DMS79 (cell line): ENCODE measurements at regions not wholly inside any gene's neighbourhood (a gene's known extent, or its start where the extent isn't known, plus 50 kb on each side); places are given as distances from the start of the nearest gene placed in this dataset.
"Not testable (repeated sequence)": the region's sequence is repeated elsewhere in the genome, so short reads cannot be mapped to it uniquely, and the experiment has no call there.

Experiments used
- DNase-seq: peaks from one replicate; lab custom pipeline; 2025; lab: John Stamatoyannopoulos, UW

DNA sequence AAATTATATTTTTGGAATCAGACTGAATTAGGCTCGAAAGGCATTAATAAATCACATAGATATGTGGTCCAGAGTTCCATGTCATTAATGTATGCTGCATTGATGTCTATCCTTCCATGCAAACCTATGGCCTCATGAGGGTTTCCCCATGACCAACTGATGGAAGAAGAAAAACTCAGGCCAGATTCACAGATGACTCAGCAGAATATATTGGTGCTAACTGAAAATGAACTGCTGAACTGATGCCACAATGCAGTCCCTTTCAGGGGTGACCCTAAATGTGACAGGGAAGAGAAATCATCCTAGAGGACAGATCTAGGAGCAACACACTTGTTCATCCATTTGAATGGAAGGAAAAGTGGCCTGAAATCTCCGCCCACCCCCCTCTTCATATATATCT, 110.5 kb upstream of the KCND3 start:
- no peak for DNase-seq

DNA sequence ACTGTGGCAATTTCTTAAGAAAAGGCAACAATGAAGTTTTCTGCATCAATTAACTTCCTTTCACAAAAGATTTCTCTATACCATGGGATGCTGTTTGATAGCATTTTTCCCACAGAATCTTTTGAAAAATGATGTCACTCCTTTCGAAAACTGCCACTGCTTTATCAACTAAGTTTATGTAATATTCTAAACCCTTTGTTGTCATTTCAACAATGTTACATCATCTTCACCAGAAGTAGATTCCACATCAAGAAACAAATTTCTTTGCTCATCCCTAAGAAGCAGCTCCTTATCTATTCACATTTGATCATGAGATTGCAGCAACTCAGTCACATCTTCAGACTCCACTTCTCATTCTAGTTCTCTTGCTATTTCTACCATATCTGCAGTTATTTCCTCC, 116.1 kb upstream of the KCND3 start:
- no peak for DNase-seq

- DNase-seq = peak; percentile 47
Observed at GRCh38 chr1:112110031-112110430, 120.6 kb upstream of the KCND3 start.

DNA sequence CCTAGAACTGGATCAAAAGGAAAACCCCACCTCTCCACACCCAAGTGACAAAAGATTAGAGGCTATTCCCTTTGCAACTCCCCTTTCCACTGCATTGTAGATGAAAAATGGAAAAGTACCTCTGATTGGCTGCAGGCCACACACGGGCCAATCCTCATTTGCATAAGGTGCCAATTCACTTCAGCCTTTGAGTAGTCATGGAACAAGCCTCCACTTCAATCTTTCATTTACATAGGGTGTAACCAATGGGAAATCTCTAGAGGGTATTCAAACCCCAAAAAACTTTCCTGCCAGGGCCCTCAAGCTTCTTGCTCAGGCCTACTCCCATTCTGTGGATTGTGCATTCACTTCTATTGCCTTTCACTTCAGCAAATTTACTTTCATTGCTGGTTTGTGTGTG, 122.3 kb upstream of the KCND3 start:
- no peak for DNase-seq

- DNase-seq = no peak
Observed at GRCh38 chr1:112114540-112114939, 125.1 kb upstream of the KCND3 start.

DNA sequence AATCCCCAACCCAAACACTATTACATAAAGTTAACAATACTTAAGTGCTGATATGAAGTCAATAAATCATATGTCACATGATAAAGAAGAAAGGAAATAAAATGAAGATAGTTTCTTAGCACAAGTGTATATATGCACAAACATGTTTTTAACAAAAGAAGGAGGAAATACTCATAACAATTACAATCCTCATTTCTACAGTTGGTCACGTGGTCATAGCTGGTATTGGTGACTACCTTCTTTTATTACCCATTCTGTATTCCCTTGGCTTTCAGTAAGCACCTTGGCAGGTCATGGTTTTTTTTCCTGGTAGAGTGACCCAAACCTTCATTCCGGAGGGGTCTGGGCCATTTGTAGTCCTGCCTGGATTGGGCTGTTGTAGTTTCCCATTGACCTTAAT, 137.1 kb upstream of the KCND3 start:
- no peak for DNase-seq

GRCh38 chr1:112127606-112128005, 138.1 kb upstream of the KCND3 start:
- not testable (repeated sequence) for DNase-seq

- no peak for DNase-seq
Observed at GRCh38 chr1:112133487-112133886, 144.0 kb upstream of the KCND3 start.

GRCh38 chr1:112140743-112141142, 151.3 kb upstream of the KCND3 start:
- no peak for DNase-seq

- no peak for DNase-seq
Observed at GRCh38 chr1:112141301-112141700, 151.8 kb upstream of the KCND3 start.

- no peak for DNase-seq
Observed at GRCh38 chr1:112141923-112142322, 152.5 kb upstream of the KCND3 start.

DNA sequence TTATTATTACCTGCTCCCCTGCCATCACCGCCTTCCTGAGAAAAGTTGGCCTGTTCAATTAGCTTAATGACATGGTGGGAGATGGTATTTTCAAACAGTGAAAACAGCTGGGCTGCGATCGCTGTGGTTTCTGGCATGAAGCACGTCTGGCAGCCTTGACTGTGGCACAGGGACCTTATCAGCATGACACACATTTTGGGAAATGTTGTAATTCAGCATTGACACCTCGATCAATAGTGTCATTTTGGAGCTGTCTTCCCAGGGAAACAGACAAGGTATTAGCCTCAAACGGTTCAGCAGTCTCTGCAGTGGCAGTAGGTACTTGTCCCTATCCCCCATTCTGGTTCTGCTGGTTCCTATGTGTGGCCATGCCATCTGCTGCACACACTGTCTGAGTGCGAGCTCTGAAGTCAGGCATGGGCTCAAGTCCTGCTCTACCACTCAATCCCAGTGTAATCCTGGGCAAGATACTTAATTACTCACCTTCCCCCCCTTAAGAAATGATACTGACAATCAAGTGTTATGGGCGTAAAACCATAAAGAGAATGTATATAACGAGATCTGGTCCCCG, 154.5 kb upstream of the KCND3 start:
- no peak for DNase-seq

GRCh38 chr1:112144733-112145426, 155.4 kb upstream of the KCND3 start:
- no peak for DNase-seq

DNA sequence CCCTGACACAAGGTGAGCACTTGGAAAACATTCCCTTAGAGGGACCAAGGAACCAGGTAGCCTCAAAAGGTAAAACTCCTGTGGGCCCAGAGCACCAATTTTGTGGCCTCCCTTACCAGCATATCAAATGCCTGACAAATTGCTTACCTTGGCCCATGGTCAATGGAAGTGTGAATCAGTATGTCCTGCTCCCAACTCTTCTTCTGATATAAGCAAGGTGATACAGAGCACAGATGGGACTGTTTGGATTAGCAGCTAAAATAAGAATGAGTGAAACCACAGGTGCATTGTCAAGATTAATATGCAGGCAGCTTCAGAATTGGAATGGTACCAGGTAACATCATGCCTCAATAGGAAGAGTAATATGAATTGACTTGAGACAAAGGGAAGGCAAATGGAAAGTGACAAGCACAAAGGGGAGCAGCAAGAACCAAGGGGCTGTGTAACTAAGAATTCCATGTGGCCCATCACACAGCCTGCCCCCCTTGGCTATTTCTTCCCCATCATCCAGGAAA, 156.8 kb upstream of the KCND3 start:
- no peak for DNase-seq

DNA sequence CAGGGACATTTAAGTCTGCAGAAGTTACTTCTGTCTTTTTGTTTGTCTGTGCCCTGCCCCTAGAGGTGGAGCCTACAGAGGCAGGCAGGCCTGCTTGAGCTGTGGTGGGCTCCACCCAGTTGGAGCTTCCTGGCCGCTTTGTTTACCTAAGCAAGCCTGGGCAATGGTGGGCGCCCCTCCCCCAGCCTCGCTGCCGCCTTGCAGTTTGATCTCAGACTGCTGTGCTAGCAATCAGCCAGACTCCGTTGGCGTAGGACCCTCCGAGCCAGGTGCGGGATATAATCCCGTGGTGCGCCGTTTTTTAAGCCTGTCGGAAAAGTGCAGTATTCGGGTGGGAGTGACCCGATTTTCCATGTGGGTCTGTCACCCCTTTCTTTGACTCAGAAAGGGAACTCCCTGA, 170.7 kb upstream of the KCND3 start:
- not testable (repeated sequence) for DNase-seq

- DNase-seq = no peak
Observed at GRCh38 chr1:112165375-112165774, 175.9 kb upstream of the KCND3 start.

DNA sequence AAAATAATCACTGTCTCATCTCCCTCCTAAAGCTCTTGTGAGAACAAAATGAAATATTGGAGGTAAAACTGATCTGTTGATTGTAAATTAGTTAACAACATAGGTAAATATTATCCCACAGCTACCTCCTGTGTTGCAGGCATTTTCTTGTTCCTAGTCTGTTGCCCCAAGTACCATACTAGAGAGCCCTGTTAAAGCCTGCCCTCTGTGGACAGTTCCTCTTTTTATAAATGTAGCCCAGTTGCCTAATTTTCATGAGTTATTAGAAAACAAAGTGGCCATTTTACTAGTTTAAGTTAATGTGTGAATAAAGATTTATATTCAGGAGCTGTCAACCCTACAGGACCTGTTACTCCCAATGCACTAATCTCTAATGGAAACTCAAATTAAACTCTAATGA, 180.0 kb upstream of the KCND3 start:
- DNase-seq = no peak

DNA sequence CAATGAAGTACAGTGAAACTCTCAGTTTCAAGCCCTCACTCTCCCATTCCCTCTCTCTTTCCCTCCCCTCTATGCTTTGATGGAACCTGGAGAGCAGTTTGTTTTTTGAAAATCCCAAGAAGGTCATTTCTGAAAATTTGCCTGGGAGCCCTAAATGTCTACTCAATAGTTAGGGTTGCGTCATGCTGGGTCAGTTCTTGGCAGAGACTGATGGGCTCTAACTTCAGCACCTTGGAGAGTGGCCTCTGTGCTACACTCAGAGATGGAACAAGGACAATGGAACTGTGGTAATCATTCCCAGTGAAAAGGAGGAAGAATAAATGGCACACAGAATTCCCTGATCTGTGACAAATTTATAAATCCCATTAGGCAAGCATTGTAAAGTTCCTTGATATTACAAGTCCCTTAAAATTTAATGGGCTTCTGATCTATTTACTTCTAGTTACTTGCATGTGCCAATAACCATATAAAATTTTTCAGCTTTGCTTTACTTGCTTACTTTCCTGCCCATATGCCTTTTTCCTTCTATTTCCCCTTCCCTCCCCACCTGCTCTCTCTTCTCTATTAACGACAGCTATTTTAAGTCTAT, 182.9 kb upstream of the KCND3 start:
- DNase-seq = no peak

- DNase-seq = no peak
Observed at GRCh38 chr1:112177314-112177713, 187.8 kb upstream of the KCND3 start.

DNA sequence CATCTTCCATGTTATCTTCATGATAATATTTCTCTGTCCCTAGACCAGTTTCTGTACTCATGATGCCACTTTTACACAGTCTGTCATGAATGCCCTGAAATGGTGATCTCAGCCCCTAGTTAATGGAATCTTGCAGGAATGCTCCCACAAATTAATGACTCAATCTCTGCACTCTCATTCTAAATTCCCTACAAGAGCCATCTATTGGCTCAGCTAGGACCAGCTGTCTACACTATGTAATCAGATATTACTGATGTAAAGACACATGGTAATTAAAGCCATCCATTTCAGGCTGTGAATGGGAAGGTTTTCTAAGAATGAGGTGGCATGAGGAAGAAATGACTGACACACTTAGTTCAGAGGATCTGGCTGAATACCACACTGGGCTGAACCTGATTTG, 199.1 kb upstream of the KCND3 start:
- DNase-seq = no peak

GRCh38 chr1:112196008-112196588, 199.9 kb upstream of the CTTNBP2NL start:
- no peak for DNase-seq

GRCh38 chr1:112196731-112197130, 199.3 kb upstream of the CTTNBP2NL start:
- DNase-seq = no peak

DNA sequence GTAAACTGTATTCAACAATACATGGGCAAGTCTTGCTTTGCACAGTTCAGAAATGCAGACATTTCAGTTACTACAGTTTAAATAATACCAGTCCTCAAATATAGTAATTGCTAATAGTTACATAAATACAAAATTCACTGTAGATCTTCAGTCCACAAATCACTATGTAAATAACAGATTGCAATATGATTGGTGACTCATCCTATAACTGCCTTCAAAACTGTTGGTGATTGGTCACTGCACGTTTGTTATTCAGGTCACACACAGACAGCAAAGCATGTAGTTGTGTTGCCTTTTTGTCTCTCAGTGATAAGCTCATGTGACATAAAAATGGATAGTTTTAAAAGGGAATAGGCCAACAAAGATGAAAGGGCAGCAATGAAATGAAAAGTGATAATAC, 186.5 kb upstream of the CTTNBP2NL start:
- no peak for DNase-seq
